NCI-H526 treated with DMSO at 0.1 percent for 48 hours (cell line): ENCODE measurements at regions not wholly inside any gene's neighbourhood (a gene's known extent, or its start where the extent isn't known, plus 50 kb on each side); places are given as distances from the start of the nearest gene placed in this dataset.
"Not testable (repeated sequence)": the region's sequence is repeated elsewhere in the genome, so short reads cannot be mapped to it uniquely, and the experiment has no call there.

Source experiments
- DNase-seq: peaks from one replicate; lab custom pipeline; 2025; lab: John Stamatoyannopoulos, UW

DNA sequence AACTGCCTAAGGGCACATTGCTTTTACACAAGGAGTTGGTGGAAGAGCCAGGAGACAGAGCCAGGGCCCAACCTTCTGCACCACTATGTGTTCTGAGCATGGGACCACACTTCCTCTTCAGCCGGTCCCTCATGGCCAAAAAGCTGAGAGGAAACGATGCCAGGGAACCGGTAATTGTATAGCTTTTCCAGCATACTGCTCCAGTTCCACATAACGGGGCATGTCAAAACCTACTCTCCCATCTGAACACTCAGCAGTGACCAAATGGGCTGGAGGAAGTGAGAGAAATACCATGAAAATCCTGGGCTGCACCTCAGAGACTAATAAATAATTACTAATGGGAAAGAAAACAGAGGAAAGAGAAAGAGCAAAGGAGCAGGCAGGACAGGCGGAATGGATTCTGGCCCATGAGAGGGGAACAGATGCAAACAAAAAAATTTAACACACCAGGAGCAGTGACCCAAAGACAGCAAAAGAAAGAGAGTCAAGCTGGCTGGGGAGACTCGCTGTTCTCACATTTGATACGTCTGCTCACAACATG lies 52.0 kb upstream of the BMP2 start:
- no peak for DNase-seq

DNA sequence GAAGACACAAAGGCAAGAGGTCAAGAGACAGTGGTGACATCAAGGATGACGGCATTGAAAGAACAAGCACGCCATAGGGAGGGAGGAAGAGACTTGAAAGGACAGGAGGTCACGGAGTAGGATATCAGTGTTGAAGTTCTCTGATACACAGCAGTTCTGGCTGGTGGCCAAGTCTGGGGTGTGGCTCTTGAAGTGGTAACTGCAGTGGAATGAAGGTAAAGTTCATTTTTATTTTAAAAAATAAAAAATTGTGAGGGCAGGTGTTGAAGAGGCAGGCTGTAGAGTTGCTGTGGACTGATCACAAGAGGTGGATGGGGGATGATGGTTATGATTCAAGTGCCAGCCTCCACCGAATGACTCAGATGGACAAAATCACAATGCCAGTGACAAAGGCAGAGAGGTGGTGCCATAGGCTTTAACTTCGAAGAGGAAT lies 53.2 kb upstream of the BMP2 start:
- DNase-seq, result no peak

DNA sequence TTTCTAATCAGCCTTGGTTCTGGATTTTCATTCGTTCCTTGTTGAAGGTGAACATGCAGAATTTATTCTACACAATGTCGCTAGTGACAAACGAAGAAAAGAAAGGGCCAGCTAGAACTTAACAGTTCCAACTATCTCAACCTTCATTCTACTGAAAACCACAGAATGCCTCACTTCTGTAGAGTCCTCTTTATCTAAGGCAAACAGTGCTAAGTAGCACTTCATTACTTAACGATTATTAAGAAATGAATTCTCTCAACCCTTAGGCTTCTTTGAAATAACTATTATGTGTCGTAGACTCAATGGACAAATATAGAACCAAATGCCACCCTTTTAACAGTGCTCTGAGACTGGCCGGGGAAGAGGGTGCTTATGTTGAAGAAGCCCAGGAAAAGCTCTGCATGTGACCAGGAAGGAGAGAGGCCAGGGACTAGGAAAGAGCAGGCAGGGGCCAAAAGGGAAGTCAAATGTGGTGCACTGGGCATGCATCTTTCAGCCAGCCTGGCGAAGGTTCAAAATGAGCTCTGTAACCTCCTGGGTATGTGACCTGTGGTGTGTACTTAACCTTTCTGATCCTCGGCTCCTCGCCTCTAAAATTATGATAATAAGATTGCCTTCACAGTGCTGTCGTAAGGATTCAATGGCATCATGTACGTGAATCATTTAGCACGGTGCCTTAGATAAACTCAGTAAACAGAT lies 55.4 kb upstream of the BMP2 start:
- no peak for DNase-seq

DNA sequence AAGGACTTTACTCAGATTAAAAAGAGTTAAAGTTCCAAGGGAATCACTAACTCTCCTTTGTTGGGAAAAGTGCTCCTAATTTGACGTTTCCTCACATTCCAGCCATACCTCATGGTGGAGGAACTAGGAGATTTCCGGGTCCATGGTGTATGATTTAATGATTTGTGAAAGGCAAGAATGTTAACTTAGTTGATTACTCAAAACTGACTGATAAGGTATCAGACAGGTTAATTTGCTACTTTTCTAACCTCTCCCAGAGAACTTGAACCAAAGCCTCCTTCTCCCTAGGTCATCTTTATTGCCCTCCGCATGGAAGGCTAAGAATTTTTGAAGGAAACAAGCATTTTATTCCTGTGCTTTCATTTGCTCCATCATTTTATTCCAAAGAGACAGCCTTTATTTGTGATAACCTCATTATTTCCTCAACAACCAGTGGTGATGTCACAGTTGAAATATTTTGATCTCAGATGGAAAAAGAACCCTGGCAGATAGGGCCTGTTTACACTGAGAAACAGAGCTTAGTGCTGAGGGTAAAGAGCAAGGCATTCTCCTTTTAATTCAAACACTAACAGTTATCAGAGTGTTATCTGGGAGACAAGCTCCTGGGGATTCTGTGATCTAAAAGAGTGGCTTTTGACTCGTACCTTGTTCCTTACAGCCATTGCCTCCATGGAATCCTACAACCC lies 57.4 kb upstream of the BMP2 start:
- DNase-seq, result no peak

DNA sequence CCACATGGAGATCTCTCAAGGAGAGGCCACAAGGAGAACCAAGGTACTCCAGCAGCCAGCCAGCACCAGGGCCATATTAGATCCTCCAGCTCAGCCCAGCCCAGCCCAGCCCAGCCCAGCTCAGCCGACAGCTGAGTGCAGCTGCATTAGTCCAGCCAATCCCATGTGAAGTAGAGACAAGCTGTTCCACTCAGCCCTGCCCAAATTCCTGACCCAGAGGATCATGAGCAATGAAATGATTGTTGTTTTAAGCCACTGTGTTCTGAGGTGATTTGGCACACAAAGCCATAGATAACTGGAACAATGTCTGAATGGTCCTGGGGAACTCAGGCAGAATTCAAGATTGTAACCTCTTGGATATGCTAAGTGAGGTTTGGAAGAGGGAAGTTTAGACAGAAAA lies 59.5 kb upstream of the BMP2 start:
- no peak for DNase-seq

DNA sequence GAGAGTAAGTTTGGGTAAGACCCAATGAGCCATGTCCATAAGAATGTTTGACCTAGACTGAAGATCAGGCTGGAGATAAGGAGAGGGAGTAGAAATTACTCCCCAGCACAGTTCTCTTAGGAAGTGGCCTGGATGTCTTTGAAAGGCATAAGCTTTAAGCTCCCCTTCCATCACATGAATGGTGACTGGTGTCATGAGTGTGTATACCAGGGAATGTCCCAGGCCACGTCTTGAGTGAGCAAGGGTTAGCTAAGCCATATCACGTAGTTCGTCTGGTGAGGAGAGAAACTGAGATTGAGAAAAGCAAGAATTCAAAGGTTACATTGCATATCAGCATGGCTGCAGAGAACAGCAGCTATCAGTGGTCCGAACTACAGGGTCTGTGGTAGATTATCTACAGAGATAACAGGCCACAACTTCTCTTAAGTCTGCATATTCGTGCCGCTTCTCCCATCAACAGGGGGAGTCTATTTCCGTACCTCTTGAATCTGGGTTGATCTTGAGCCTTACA lies 60.1 kb upstream of the BMP2 start:
- DNase-seq, result no peak

DNA sequence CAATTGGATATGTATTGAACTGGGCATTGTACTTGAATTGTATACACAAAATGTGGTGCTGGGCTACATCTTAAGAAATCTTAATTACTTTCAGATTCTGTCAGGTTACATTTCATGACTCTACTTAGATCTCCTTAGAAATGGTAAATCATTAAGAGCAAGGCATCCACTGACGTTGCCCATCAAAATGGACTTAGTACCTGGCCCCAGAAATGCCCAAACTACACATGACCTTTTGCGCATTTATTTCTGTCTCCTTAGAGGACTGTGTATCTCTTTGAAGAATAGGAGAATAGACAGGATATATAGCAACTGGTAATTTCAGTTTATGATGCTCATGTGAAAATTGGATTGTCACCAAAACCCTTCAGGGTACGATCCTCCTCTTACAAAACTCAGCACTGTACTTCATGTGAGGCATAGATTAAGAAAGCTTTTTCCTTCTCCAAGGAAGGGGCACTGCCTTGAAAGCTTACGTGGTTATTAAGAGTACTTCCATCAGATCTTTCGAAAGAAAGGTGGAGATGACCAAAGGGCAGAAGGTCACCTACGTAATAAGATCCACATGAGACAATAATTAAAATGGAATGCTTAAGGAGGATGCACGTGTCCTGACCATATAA lies 61.4 kb upstream of the BMP2 start:
- DNase-seq, result no peak

DNA sequence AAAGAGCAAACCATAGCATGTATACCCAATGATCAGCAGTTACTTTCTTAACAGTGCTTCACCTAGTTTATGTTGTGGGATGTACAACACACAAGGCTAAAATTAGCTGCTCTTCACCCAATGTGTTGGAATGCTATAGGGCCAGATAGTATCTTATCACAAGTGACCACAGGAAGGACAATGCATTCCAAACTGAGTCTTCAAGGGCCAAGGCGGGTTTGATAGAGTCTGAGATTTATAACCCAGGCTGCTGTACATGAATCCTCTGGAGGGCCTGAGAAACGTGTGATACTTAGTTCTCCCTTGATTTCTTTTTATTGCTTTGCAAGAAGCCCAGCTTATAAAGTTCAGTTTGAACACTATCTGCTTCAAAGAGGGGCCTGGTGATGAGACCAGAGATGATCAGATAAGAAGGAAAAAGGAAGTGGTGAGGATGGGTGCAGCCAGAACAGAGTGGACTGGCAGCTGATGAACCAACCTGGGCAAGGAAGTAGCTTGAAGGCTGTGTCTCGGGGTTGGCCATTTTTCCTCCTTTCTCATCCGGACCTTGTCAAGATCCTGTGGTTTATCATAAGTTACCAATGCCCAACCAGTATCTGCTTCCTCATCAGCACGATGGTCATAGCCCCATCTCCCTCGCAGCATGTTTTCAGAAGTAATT lies 62.2 kb upstream of the BMP2 start:
- DNase-seq, result no peak

DNA sequence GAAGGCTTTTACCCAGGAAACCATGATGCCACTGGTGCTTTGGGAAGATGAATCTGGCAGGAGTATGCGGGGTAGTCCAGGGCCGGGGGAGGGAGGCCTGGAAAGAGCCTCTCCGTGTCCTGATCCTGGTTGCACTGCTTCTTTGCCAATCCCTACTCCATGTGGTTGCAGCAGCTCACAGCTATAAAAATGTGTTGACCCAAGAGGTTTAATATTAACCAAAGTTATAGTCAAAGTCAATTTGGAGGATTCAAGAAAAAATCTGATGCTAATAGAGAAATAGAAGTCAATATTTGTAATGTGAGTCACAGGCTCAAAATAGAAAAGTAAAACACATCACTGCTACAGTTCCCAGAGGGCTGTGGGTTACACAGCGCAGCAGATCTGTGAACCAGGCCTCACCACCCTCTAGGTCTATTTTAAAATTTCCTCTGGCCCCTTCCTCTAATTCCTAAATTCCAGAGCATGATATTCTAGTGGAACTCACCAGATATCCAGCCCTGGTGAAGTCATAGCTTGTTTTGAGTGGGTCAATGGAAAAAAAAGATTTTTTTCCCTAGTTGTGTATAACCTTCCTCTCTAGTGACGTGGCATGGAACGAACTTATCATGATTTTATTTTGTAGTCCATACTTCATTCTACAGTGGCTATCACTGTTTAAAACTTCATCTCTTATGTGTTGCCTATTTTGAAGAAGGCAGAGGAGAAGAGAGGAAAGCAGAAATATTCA lies 63.2 kb upstream of the BMP2 start:
- no peak for DNase-seq

DNA sequence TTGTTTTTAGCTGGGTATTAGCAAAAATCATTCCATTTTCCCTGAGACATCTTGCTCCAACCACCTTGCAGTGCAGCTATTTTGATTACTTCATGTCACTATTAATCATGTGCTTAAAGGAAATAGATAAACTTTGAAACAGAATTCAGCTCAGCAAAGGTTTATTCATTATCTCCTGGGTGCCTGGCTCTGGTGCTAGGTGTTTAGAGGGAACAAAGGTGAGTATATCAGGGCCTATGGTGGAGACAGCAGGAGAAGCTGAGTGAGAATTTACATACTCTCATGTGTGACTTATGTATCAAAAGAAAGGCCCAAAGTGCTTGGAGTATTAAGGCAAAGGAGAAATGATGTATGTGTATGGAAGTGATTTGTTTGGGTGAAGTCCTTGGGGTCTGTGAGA lies 63.8 kb upstream of the BMP2 start:
- no peak for DNase-seq

DNA sequence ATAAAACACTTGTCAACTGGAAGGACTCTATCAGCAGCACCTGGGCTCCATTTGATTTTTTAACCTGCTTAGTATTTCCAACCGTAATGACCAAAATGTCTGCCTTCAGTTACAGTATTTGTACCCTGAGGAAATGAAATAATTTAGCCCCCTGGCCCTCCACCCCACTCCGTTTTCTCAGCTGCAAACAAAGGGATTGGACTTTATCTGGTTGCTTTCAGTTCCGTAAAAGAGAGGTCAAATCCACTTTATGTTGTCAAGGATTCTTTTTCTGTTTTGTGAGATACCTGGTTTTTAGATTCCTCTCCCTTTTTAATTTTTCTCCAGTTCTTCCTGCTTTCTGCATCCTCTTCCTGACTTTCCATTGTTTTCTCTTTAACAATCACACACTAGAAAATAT lies 64.4 kb upstream of the BMP2 start:
- DNase-seq, result no peak

DNA sequence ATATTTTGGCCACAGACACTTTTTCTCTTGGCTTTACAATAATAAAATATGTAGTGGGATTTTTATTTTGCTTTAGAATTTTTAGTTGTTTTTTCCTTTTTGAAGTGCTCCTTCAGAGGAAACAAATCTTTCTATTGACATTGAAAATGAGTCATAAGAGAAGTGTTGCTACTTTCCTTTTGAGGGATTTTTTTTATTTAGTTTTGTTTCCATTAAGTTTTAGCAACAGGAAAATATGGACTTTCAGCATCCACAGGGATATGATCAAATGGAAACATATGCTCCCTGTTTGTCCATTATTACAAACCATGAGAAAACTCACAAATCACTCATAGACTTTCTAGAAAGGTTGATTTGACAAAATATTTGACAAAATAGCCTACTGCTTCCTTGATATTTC lies 65.3 kb upstream of the BMP2 start:
- DNase-seq, result no peak

DNA sequence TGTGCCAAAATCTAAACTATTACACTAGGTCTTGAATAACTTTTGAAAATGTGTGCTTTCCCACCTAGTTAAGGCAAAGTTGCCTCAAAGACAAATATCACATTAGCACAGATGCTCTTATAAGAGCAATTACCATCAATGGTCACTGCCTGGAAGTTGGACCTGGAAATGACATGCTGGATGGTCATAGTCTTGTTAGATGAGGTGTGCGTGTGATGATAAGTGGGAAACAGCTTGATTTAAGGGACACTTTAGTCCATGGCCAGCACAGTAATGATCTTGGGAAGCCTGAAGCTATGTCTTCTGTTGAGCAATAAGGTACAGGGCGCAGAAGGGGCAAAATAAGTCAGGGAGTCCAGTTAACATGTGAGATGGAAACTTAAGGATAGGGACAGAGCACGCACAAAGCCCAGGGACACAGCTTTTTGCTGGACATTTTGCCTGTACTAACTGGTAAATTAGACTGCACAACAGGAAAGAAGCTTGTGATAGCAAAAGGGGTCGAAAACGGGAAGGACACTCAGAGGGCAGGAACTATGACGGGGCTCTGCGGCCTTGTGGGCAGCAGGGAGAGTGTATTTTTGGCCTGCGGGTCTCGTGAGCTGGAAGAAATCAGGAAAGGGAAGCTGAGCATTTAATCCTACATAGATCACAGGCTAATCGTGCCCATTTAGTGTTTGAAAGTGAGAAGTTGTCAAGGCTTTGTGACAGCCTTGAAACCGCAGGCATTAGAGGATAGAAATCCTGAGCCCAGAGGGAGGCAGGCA lies 66.7 kb upstream of the BMP2 start:
- no peak for DNase-seq

DNA sequence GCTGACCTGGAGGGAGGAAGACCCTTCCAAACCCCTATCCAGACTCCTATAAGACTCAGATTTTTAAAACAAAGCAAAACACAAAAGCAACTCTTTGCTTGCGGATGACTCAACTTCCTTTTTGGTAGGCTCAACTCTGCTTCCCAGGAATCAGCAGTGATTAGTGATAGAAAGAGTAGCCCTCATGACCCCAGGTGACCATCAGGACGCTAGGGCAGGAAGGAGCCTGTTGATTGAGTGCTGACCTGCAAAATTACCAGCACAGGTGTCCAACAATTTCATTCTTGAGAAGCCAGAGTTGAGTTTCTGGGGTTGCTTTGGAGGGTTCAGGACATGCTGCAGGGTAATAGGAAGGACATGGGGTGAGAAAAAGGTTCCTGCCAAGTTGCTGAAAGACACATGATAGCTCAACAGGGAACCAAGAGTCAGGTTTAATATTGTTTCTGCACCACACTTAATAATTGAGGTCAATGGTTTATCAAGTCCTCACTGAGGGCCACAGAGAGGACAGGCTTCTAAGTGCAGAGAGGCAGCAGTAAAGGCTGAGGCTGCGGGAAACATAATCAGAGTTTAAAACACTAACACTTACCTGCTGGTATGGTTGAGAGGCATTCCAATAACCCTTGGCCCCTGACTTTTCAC lies 67.4 kb upstream of the BMP2 start:
- DNase-seq, result no peak

DNA sequence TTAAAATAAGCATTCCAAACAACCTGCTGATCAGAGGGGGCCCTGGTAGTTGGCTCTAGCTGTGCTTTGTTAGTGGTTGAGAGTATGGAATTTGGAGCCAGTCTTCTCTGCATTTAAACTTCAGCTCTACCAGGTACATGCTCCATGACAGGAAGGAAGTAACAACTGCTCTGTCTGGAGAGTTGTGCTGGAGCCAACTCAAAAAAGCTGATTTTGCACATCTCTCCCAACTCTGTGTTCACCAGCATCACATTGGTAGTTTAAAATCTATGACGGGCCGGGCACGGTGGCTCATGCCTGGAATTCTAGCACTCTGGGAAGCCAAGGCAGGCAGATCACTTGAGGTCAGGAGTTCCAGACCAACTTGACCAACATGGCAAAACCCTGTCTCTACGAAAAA lies 68.8 kb upstream of the BMP2 start:
- no peak for DNase-seq

DNA sequence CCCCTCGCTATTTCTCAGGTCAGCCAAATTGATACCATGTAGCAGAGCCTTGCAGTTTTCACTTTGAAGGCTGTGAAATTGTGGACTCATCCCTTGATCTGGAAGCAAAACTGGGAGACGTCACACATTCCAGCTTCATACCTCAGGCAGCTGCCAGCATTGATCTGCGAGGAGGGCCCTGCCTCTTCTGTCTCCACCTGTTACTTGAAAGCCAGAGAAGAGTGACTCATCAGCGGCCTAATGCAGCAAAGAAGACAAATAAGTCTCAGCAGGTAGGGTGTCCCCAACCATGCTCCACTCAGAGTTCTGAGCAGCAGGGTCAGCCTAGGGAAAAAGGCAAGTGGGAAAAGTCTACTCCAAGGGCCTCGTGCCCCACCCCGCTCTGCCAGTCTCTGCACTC lies 69.4 kb upstream of the BMP2 start:
- no peak for DNase-seq

DNA sequence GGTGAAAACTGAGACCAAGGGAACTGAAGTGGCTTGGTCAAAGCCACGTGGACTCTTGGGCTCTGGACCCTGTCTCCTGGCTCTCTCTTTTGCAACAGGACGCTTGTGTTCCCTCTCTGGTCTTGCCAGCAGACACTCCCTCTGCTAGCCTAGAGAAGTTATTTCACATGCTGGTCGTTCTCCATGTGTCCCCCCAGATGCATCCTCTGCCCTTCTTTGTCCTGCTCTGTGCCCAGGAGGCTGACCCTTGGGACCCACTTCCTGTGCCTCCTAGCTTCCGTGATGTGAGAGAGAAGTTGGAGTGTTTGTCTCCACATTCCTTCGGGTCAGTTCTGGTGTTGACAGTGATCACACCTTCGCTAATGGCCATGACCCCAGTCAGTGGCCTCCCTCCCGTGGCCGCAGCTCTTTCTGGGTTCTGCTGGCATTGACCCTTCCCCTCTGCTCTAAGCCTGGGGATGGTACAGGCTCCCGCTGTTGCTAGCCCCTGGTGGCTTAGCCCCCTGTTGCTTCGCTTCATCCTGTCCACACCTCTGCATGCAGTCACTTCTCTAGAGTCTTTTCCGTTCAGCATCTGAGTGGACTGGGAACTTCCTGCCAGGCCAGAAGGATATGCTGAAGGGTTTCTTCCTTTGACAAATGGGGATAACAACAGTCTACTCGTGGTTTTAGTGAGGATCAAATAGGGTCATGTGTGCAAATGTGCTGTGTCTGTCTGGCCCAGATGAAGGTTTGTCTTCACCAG lies 70.1 kb upstream of the BMP2 start:
- no peak for DNase-seq

DNA sequence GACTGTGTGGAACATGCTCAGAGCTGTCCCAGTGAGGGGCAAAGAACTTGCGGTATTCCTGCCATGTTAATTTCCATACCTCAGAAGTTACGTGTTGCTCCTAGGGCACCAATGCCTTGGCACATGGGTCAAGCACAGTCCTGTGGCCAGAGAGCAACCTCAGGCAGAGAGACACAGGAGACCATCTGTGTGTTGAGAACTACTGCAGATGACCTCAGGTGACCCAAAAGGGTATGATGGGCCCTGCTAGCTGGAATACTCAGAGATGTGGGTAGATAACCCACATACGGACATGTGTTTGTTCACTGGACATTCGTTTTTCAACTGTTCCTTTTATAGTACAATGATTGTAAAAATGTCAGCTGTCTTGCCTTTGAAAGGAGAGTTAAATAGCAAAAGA lies 71.5 kb upstream of the BMP2 start:
- no peak for DNase-seq

DNA sequence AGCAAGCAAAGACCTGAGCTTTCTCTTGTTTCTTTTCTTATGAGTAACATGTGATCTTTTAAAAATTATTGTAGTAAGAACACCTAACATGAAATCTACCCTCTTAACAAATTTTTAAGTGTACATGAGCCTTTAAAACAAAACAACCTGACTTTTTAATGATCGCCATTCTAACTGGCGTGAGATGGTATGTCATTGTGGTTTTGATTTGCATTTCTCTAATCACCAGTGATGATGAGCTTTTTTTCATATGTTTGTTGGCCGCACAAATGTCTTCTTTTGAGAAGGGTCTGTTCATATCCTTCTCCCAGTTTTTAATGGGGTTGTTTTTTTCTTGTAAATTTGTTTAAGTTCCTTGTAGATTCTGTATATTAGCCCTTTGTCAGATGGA lies 73.7 kb upstream of the BMP2 start:
- not testable (repeated sequence) for DNase-seq
